ENCODE measurements at regions not wholly inside any gene's neighbourhood (a gene's known extent, or its start where the extent isn't known, plus 50 kb on each side); places are given as distances from the start of the nearest gene placed in this dataset.

DNA sequence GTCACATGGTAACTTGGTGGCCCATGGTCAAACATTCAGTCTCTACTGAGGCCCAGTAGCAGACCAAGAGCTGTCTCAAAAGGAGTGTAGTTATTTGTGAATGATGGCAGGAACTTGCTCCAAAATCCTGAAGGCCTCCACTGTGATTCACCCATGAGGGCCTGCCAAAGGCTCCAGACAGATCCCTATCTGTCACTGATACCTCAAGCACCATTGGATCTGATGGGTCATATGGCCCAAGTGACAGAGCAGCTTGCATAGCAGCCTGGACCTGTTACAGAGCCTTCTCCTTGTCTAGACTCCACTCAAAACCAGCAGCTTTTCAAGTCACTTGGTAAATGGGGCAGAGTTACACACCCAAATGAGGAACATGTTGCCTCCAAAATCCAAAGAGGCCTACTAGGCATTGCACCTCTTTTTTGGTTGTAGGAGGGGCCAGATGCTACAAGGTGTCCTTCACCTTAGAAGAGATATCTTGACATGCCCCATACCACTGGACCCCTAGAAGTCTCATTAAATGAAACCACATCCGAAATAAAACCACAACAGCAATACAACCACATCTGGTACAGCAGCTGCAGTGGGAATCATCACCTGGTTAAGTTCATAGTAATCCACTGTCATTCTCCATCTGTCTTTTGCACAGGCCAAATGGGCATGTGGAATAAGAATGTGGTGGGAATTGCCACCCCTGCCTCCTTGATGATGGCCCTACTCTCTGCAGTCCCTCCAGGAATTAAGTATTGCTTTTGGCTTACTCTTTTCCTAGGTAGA is 150.4 kb upstream of the MAX start:
- DNase-seq = no peak

DNA sequence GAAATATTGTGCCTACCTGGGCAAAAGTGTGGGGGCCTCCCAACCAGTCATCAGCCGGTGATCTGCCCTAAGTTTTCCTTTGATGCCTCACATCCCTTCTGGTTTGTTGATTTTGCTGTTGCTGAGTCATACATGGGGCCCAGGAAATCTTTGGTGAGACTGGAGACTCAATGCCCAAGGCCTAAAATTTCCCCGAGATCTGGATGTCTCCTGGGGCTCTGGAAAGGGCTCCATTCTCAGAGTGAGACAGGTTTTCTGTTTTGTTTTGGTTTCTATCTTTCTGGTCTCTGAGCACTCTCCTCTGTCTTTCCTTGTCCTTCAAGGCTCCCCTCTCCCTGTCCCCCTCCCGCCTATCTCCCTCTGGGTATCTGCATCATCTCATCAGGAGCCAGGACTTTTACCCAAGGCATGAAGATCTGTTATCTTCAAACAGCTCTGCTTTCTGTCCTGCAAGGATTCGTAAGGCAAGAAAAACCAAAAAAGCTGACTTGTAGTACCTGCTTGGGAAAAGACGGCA is 152.8 kb upstream of the MAX start:
- DNase-seq = no peak

GRCh38 chr14:65255583-65256461 is 153.5 kb upstream of the MAX start:
- DNase-seq = no peak

DNA sequence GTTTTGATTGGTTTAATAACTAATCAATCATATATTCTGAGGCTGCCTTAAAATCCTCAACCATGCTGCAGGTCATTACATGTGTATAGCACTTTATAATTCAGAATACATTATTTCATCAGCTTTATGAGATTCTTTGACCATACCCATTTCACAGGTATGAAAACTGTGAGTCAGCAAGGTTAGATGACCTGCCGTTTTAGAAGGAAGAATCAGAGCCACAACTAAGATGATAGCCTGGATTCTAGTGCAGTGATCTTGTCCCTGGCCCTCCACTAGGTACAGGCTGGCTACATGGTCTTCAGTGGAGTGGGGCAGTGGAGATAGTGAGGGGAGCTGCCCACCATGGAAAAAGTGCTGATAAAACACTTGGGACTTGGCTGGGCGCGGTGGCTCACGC is 154.4 kb upstream of the MAX start:
- DNase-seq = no peak

GRCh38 chr14:65257425-65257824 is 155.1 kb upstream of the FUT8 start:
- DNase-seq = no peak

DNA sequence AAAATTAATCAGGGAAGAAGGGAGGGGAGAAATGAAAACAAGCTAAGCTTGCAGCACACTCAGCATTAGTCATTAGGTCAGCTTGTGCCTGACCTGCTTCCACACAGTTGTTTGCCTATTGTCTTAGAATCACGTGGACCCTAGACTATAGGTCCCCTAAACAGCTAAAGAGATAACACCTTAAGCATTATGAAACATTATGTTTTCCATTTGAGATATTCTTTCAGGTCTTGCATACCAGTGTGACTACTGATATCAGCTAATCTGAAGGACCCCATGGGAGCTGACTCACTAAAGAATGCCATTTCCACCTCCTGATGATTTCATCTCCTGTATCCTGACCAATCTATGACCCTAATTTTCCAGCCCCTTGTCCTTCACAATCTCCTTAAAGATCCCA is 154.1 kb upstream of the FUT8 start:
- DNase-seq = no peak

GRCh38 chr14:65259000-65259399 is 153.5 kb upstream of the FUT8 start:
- no peak for DNase-seq

- no peak for DNase-seq
Observed at GRCh38 chr14:65260786-65261185, 151.7 kb upstream of the FUT8 start.

GRCh38 chr14:65261425-65261920 is 151.1 kb upstream of the FUT8 start:
- no peak for DNase-seq

DNA sequence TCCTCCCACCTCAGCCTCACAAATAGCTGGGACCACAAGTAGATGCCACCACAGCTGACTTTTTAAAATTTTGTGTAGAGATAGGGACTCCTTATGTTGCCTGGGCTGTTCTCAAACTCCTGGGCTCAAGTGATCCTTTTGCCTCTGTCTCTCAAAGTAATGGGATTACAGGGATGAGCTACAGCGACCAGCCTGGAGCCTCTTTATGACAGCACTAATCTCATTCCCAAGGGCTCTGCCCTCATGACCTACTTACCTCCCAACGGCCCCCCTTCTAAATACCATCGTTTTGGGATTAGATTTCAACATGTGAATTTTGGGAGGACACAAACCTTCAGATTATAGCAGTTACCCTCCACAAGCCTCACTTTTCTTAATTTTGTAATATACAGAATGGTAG is 150.6 kb upstream of the FUT8 start:
- no peak for DNase-seq

GRCh38 chr14:65263177-65263788 is 149.2 kb upstream of the FUT8 start:
- no peak for DNase-seq

GRCh38 chr14:65267856-65268255 is 144.7 kb upstream of the FUT8 start:
- DNase-seq = no peak

DNA sequence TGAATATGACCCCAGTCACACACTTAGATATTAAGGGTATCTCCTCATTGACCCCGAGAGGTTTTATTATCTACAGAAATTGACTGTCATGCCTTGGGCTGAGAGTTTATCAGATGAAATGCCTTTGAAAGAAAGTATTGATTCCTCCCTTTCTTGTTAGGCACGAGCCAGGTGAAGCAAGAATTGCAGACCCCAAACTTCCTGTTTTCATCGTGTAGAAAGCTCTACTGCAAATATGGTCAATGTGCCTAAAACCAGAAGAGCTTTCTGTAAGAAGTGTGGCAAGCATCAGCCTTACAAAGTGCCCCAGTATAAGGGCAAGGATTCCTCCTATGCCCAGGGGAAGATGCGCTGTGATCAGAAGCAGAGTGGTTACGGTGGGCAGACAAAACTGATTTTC is 143.9 kb upstream of the FUT8 start:
- no peak for DNase-seq

- DNase-seq = no peak
Observed at GRCh38 chr14:65269732-65270131, 142.8 kb upstream of the FUT8 start.

- no peak for DNase-seq
Observed at GRCh38 chr14:65277027-65277426, 135.5 kb upstream of the FUT8 start.

- no peak for DNase-seq
Observed at GRCh38 chr14:65277580-65278270, 134.8 kb upstream of the FUT8 start.

DNA sequence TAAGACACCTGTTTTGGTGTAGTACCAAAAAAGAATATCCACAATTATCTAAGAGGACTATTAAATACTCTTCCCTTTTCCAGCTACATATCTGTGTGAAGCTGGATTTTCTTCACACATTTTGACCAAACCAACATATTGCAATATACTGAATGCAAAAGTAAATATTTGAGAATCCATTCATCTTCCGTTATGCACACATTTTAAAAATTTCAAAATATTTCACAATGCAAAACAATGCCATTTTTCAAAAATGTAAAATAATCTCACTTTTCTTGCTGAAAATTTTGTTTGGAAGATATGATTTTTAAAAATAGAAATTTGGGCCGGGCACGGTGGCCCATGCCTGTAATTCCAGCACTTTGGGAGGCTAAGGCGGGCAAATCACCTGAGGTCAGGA is 133.9 kb upstream of the FUT8 start:
- no peak for DNase-seq

GRCh38 chr14:65279510-65279909 is 133.0 kb upstream of the FUT8 start:
- DNase-seq = no peak

DNA sequence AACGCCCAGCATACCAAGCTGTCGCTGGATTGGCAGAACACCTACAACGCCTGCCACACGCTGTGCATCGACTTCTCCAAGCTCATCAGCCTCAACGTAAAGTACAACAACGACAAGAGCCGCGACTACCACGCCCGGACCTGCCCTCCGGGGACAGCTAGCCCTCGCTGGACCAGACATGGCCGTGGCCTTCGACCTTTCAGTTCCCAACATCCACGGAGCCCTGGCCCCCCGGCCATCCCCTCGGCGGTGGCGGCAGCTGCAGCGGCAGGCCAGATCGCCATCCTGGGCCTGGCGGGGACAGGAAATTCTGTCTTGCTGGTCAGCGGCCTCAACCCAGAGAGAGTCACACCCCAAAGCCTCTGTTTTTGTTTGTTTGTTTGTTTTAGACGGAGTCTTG is 132.6 kb upstream of the FUT8 start:
- no peak for DNase-seq

DNA sequence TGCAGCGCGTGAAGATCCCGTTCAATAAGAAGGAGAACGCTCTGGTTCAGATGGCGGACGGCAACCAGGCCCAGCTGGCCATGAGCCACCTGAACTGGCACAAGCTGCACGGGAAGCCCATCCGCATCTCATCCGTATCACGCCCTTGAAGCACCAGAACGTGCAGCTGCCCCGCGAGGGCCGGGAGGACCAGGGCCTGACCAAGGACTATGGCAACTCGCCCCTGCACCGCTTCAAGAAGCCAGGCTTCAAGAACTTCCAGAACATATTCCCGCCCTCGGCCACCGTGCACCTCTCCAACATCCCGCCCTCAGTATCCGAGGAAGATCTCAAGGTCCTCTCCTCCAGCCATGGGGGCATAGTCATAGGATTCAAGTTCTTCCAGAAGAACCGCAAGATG is 131.9 kb upstream of the FUT8 start:
- DNase-seq = no peak

- no peak for DNase-seq
Observed at GRCh38 chr14:65281991-65282895, 130.3 kb upstream of the FUT8 start.

- DNase-seq = no peak
Observed at GRCh38 chr14:65282896-65283253, 129.7 kb upstream of the FUT8 start.

Measured in NCI-H2081 treated with DMSO at 0.1 percent for 48 hours (cell line).